Panc1 (cell line): ENCODE measurements at regions not wholly inside any gene's neighbourhood (a gene's known extent, or its start where the extent isn't known, plus 50 kb on each side); places are given as distances from the start of the nearest gene placed in this dataset.

Experiments used
- ATAC-seq: fragments of 200-7000 bp; cut with Tn5 transposase; 2 replicates; pipeline ENCODE4 v1.9.1; 2020; ENCODE audit warnings: mild to moderate bottlenecking, moderate library complexity
- BruUV-seq: library from RNA; stranded (reverse); fragments of 400-500 nt; replicated peaks from 2 replicates; lab custom pipeline; 2021; lab: Mats Ljungman, UMichigan
- CTCF ChIA-PET: fragments of 300-600 bp; sonication (Branson Sonifier 250); formaldehyde crosslinking; loops from one replicate; lab custom pipeline; 2022; ENCODE audit warnings: antibody characterized with exemption; lab: Charles Lee
- POLR2A ChIA-PET: fragments of 300-600 bp; sonication (Branson Sonifier 250); formaldehyde crosslinking; loops from one replicate; lab custom pipeline; 2022; ENCODE audit warnings: antibody characterized with exemption; lab: Charles Lee
- DNase-seq: peaks from one replicate; pipeline ENCODE4 v3.0.0-alpha.2; 2010; ENCODE audit warnings: low read depth, low spot score
- H3K27ac ChIP-seq: 2 replicates; pipeline ENCODE4 v1.5.1; 2011; ENCODE audit warnings: mild to moderate bottlenecking, low read length, inconsistent platforms
- H3K27me3 ChIP-seq: fragments of 200-500 bp; sonication (Bioruptor generic); 2 replicates; pipeline ENCODE4 v1.6.0; 2014; ENCODE audit warnings: low read length, inconsistent platforms; ENCODE audit not compliant: control insufficient read depth, insufficient read depth
- H3K36me3 ChIP-seq: fragments of 200-500 bp; sonication (Bioruptor generic); 2 replicates; pipeline ENCODE4 v1.5.1; 2014; ENCODE audit warnings: inconsistent platforms, mild to moderate bottlenecking, low read length, moderate library complexity; ENCODE audit not compliant: control insufficient read depth, insufficient read depth
- H3K4me1 ChIP-seq: 2 replicates; pipeline ENCODE4 v1.5.1; 2011; ENCODE audit warnings: inconsistent platforms, mild to moderate bottlenecking, low read length, moderate library complexity; ENCODE audit not compliant: control insufficient read depth, insufficient read depth
- H3K4me3 ChIP-seq, 2 experiments: 2 replicates each; pipeline ENCODE4 v1.5.1; 2011 to 2012; ENCODE audit warnings: low read depth in 2 of 2, low read length in 2 of 2, mild to moderate bottlenecking in 2 of 2, inconsistent platforms in 1 of 2, moderate library complexity in 1 of 2
- H3K9me3 ChIP-seq: fragments of 200-500 bp; sonication (Bioruptor generic); 2 replicates; pipeline ENCODE4 v1.5.1; 2014; ENCODE audit warnings: low read depth, mild to moderate bottlenecking, inconsistent platforms, low read length, moderate library complexity; ENCODE audit not compliant: control insufficient read depth, insufficient read depth
- POLR2AphosphoS5 ChIP-seq: IDR thresholded peaks from 2 replicates; pipeline ENCODE4 v1.6.1; 2012; ENCODE audit warnings: mild to moderate bottlenecking, low read depth, low read length, moderate library complexity
- SIN3A ChIP-seq: IDR thresholded peaks from 2 replicates; pipeline ENCODE4 v1.6.1; 2012; ENCODE audit warnings: low read depth, mild to moderate bottlenecking, low read length, moderate library complexity, borderline replicate concordance; ENCODE audit not compliant: insufficient read depth
- TCF7L2 ChIP-seq: IDR thresholded peaks from 2 replicates; pipeline ENCODE4 v1.6.1; 2011; ENCODE audit warnings: mild to moderate bottlenecking, low read depth, low read length, inconsistent platforms
- in situ Hi-C: cut with HindIII; loops from 2 replicates; pipeline ENCODE4 v1.10.0; 2016; ENCODE audit warnings: low sequenced_read_pairs, low pct_unique_long_range_greater_than_20kb
- intact Hi-C: fragments of 100-400 bp; cut with micrococcal nuclease; formaldehyde crosslinking; loops from one replicate; pipeline ENCODE4 v1.10.0; 2022; ENCODE audit not compliant: unreplicated experiment
- TF ChIP-seq, protein P1 (sequence below): fragments of 450-650 bp; IDR thresholded peaks from 2 replicates; pipeline ENCODE4 v1.5.1; 2017; ENCODE audit warnings: mild to moderate bottlenecking
- TF ChIP-seq, protein P2 (sequence below), 2 experiments: IDR thresholded peaks; 2 replicates each; pipeline ENCODE4 v1.6.1; 2011 to 2012; ENCODE audit warnings: low read depth in 2 of 2, control low read depth in 1 of 2, low read length in 1 of 2, mild to moderate bottlenecking in 1 of 2, moderate library complexity in 1 of 2; ENCODE audit not compliant: insufficient read depth in 1 of 2

DNA sequence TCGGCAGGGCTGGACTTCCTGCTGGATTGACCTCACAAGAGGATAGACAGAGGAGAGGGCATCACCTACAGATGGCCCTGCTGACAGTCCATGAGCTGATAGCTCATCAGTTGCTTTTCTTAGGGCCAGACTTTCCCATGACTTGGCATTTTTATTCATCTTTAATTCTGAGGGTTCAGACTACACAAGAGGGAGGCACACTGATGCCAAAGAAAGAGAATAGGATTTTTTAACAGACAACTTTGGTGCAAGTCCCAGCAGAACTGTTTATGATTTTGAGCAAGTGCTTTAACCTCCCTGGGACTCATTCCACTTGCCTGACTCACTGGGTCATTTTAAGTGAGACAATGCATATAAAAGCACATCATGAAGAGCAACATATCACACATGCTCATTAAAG, 299.2 kb downstream of the INSIG2 start:
- CTCF ChIA-PET: no interaction called here

DNA sequence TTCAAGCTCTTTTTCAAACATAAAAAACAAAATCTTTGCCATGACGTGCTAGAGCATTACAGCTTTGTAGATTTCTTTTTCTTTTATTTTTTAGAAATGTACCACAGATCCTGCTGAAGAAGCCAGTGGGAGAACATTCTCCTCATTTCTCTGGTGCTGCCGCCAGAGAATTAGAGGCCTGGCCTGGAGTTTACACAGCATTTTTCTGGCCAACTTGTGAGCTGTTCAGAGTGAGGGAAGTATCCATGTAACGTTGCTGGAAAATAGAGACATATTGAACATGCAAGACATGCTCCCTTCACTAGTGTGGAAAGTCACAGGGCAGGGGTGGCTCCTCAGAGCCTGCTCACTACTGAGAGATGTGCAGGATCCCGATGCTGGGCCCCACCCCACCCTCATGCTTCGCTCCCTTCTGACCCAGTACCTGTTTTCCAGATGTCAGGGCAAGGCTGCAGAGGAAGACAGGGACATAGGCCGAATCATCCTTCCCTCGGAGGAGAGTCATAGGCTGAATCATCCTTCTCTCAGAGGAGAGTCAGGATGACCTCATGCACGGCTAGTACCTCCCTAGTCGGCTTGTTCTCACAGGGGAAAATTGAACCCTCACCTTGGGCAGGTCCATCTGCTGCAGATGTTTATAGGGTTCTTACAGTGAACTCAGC, 298.5 kb downstream of the INSIG2 start:
- CTCF ChIA-PET: no interaction called here
- Histone ChIP-seq H3K4me3 (no peak overlapping the region), H3K9me3 (no peaks in the 10 kb centered on the region), H3K36me3 (no peaks in the 10 kb centered on the region), H3K4me1 (no peaks in the 10 kb centered on the region), H3K27me3 (no peaks in the 10 kb centered on the region), H3K27ac (no peak overlapping the region)
- in situ Hi-C loops: no loop called here
- ATAC-seq: no peak
- no peak for TF ChIP-seq TCF7L2
- TF ChIP-seq, protein P1, sequence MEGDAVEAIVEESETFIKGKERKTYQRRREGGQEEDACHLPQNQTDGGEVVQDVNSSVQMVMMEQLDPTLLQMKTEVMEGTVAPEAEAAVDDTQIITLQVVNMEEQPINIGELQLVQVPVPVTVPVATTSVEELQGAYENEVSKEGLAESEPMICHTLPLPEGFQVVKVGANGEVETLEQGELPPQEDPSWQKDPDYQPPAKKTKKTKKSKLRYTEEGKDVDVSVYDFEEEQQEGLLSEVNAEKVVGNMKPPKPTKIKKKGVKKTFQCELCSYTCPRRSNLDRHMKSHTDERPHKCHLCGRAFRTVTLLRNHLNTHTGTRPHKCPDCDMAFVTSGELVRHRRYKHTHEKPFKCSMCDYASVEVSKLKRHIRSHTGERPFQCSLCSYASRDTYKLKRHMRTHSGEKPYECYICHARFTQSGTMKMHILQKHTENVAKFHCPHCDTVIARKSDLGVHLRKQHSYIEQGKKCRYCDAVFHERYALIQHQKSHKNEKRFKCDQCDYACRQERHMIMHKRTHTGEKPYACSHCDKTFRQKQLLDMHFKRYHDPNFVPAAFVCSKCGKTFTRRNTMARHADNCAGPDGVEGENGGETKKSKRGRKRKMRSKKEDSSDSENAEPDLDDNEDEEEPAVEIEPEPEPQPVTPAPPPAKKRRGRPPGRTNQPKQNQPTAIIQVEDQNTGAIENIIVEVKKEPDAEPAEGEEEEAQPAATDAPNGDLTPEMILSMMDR: no peak
- TF ChIP-seq SIN3A: no peak
- TF ChIP-seq, protein P2, sequence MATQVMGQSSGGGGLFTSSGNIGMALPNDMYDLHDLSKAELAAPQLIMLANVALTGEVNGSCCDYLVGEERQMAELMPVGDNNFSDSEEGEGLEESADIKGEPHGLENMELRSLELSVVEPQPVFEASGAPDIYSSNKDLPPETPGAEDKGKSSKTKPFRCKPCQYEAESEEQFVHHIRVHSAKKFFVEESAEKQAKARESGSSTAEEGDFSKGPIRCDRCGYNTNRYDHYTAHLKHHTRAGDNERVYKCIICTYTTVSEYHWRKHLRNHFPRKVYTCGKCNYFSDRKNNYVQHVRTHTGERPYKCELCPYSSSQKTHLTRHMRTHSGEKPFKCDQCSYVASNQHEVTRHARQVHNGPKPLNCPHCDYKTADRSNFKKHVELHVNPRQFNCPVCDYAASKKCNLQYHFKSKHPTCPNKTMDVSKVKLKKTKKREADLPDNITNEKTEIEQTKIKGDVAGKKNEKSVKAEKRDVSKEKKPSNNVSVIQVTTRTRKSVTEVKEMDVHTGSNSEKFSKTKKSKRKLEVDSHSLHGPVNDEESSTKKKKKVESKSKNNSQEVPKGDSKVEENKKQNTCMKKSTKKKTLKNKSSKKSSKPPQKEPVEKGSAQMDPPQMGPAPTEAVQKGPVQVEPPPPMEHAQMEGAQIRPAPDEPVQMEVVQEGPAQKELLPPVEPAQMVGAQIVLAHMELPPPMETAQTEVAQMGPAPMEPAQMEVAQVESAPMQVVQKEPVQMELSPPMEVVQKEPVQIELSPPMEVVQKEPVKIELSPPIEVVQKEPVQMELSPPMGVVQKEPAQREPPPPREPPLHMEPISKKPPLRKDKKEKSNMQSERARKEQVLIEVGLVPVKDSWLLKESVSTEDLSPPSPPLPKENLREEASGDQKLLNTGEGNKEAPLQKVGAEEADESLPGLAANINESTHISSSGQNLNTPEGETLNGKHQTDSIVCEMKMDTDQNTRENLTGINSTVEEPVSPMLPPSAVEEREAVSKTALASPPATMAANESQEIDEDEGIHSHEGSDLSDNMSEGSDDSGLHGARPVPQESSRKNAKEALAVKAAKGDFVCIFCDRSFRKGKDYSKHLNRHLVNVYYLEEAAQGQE (IDR thresholded peaks at IDR 0.05; ENCODE audit: insufficient read depth in 1 of 2, low read depth in 2 of 2, low read length in 1 of 2): no peak
- no peak for TF ChIP-seq POLR2AphosphoS5
- no TSS peak for BruUV-seq
- intact Hi-C loops: no loop called here
- no peak for DNase-seq
- POLR2A ChIA-PET: no interaction called here

More for the DNA sequence above, 299.2 kb downstream of the INSIG2 start:
- POLR2A ChIA-PET: no interaction called here
- in situ Hi-C loops: no loop called here
- TF ChIP-seq POLR2AphosphoS5: no peak
- TF ChIP-seq, protein P2 (IDR thresholded peaks at IDR 0.05; ENCODE audit: insufficient read depth in 1 of 2, low read depth in 2 of 2, low read length in 1 of 2): no peak
- TF ChIP-seq TCF7L2: no peak
- TF ChIP-seq, protein P1: no peak
- TF ChIP-seq SIN3A: no peak
- no TSS peak for BruUV-seq
- H3K27ac ChIP-seq: no peak overlapping the region
- ATAC-seq: no peak
- H3K36me3 ChIP-seq: no peaks in the 10 kb centered on the region
- H3K27me3 ChIP-seq: no peaks in the 10 kb centered on the region
- DNase-seq: no peak
- H3K9me3 ChIP-seq: no peaks in the 10 kb centered on the region
- no peak overlapping the region for H3K4me3 ChIP-seq
- no peaks in the 10 kb centered on the region for H3K4me1 ChIP-seq
- intact Hi-C loops: no loop called here
